GM19467 (cell line): ENCODE measurements at regions not wholly inside any gene's neighbourhood (a gene's known extent, or its start where the extent isn't known, plus 50 kb on each side); places are given as distances from the start of the nearest gene placed in this dataset.

Experiments
- ATAC-seq: cut with Tn5 transposase; IDR thresholded peaks from one replicate; pipeline ENCODE4 v1.9.1; 2021; ENCODE audit warnings: mild to moderate bottlenecking, moderate library complexity; ENCODE audit not compliant: unreplicated experiment

DNA sequence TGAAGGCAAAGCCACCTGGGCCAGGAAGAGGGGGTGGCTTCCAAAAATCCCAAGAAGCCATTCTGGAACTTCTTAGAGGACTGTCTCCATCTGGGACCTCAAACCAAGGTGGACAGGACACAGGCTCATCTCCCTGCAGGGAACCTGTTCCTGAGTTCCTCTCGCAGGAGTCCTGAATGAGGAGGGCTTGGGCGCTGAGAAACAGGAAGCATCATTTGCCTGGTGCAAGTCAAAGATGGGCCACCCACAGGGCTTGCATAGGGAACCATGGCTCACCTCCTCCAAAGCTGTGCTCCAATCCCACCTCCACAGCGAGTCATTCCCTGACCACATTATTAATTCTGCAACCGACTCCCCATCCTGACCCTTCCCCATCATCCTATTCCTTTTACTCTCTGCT lies 55.0 kb upstream of the RPL38 start:
- no peak for ATAC-seq

DNA sequence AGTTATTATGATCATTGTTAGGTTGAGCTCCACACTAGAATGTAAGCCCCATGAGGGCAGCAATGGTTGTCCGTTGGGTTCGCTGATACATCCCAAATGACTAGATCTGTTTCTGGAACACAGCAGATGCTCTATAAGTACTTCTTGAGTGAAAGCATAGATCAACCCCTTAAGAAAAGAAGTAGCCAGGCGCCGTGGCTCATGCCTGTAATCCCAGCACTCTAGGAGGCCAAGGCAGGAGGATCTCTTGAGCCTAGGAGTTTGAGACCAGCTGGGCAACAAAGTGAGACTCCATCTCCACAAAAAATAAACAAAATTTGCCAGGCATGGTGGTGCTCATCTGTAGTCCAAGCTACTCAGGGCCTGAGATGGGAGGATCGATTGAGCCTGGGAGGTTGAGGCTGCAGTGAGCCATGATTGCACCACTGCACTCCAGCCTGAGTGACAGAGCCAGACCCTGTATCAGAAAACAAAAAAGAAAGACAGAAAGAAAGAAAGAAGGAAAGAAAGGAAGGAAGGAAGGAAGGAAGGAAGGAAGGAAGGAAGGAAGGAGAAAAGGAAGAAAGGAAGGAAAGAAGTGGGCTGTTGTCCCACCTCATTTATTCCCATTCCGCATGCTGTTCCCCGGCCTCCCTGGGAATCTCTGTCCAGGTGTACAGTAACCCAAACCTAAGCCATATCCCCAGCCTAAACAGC lies 54.4 kb upstream of the RPL38 start:
- ATAC-seq: no peak

DNA sequence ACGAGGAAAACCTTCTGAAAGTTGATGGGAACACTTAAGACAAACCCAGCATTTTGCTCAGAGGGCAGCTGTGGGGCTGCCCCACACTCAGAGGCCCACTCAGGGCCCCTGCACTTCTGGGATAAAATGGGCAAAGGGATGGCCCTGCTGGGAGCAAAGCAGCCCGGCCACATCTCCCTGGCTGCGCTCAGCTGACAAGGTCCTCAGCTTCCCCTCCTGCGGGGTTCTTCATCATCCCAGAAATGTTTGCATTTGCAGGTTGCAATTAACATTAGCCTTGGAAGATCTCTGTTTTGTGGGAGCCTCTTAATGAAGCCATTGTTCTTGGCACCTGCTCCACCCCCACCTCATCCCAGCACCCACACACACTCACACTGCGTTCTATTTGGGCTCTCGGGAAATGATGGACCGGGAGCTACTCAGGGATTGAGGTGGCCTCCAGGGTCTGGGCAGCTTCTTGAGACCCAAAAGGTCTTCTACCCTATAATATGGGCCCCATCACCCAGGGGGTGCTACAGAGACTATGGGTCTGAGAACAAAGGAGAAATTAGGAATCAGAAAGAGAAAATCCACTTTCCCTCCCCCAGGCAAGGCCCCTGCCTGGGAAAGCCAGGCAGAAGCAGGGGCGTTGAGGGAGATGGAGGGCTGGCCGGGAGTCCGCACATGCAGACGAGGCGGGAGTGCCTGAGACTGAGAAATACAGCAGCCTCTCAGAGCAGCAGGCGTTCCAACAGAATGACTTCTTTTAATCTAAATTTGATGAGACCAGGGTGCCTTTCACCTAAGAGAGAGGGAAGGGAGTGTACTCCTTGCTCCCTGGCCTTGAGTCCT lies 53.7 kb upstream of the RPL38 start:
- no peak for ATAC-seq

DNA sequence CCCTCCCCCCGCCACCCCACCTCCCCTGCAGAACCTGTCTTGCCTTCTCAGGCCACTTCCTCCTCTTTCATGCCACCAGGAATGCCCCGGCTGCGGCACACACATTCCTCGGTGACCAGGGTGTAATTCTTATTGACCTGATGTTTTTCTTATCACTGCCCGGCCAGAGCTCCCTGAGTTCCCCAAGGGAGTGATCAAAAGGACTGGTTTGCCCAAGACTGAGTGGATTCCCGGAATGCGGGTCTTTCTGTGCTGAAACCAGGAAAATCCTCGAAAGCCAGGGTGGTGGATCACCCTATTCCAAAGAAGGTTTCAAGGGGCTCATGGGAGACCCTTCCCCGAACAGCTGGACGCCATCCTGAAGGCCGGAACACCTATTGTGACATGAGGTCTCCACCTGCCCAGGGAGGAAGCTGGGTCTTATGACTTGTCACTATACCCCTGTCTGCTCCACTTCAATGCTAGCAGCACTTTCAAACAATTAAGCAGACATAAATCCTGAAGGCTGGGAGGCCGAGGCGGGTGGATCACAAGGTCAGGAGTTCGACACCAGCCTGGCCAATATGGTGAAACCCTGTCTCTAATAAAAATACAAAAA lies 53.0 kb upstream of the RPL38 start:
- ATAC-seq: no peak

DNA sequence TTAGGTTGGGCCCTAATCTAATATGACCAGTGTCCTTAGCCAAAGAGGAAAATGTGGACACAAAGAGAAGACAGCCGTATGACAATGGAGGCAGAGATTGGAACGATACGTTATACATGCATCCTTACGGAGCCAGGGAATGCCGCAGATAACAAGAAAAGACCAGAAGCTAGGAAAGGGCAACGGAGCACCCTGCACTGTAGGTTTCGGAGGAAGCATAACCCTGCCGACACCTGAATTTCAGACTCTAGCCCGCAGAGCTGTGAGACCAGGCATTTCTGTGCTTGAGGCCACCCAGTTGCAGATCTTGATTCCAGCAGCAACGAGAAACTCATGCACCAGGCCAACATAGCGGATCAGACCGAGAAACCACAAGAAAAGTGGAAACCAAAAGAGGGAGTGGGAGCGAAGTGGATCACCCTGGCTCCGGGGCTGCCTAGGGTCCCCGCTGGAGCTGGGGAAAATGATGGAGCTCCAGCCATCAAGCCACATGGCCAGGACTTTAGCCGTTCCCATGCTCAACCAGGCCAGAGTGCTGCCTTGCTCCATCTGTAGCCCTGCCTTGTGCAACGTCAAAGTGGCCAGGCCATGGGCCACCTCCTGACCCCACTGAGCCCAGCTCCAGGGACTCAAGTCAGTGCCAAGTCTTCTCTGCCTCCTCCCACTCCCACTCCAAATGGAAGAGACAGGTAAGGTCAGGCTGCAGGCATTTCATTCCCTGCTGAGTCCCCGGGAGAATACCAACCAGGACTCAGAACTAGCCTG lies 51.7 kb upstream of the RPL38 start:
- no peak for ATAC-seq

DNA sequence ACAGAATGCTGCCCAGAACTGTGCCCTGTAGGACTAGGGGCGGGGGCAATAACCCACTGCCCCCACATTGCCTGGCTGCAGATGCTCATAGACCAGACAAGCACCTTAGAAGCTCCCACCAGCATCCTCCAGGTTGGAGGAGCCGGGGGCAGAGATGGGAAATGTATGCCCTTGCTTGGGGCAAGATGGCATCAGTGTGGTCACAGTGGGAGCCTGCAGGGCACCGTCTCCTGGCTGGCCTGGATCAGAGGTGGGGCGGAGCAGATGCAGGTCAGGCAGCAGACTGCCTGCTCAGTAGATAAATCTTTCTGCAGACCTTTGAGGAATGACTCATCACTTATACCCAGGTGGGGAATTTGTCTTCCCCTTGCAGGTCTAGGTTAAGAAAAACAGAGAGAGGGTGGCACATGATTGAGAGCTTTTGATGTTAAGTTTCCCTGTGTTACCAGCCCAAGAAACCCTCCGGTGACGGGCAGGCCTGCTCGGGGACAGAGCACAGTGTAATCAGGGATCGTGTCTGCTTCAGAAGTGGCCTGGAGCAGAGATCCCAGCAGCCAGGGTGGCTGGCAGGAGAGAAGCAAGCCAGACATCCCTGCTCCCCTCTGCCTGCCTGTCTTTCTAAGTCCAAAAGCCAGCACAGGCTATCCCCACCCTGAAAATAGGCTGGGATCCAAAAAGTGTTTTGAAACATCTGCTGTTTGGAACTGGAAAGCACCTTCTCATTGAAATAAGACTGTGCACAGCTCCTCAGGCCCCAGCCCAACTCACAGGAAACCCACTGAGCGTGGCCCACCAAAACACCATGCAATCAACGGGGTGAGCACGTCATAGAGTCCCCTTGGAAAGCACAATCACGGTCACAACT lies 50.7 kb upstream of the RPL38 start:
- ATAC-seq: no peak

DNA sequence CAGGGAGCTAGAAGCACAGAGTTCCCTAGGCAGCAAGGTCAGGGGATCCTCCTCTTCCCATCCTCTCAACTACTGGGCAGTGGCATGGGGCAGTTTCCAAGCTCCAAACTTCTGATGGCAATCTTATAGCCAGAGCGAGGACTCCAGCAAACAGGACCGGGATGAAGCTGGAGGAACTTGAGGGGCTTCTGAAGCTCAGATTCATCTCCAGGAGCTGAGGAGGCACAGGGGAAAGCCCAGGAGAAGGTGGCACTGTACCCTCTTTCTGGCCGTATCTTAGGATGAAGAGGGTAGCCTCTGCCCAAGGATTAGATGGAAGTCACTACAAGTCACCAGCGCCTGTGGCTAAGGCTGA lies 50.0 kb upstream of the RPL38 start:
- ATAC-seq: no peak
